Gastroesophageal sphincter (tissue), 4 donors: ENCODE measurements at regions not wholly inside any gene's neighbourhood (a gene's known extent, or its start where the extent isn't known, plus 50 kb on each side); places are given as distances from the start of the nearest gene placed in this dataset.
"Not testable (repeated sequence)": the region's sequence is repeated elsewhere in the genome, so short reads cannot be mapped to it uniquely, and the experiment has no call there.

Source experiments
- ATAC-seq: fragments of 150-250 bp; one replicate; pipeline ENCODE4 v1.9.1; 2016; ENCODE audit warnings: mild to moderate bottlenecking, moderate library complexity
- H3K27ac ChIP-seq, 4 donors: fragments of 200-600 bp; sonication (generic) in 3 of 4; 1 replicate in 3 of 4; 2 replicates in 1 of 4; pipeline ENCODE4 v1.5.1; 2016 to 2019
- H3K27me3 ChIP-seq: fragments of 200-600 bp; sonication (generic); one replicate; pipeline ENCODE4 v1.5.1; 2019
- H3K36me3 ChIP-seq, 2 donors: fragments of 200-600 bp; sonication (generic); one replicate each; pipeline ENCODE4 v1.5.1; 2019; ENCODE audit warnings: control low read depth in 1 of 2
- H3K4me1 ChIP-seq, 3 donors: fragments of 200-600 bp; sonication (generic); 1 replicate in 2 of 3; 2 replicates in 1 of 3; pipeline ENCODE4 v1.5.1; 2016 to 2019; ENCODE audit warnings: control low read depth in 2 of 3
- H3K4me3 ChIP-seq, 2 donors: fragments of 200-600 bp; sonication (generic); one replicate each; pipeline ENCODE4 v1.5.1; 2019; ENCODE audit warnings: mild to moderate bottlenecking in 1 of 2, moderate library complexity in 1 of 2
- H3K9me3 ChIP-seq, 3 donors: fragments of 200-600 bp; sonication (generic); one replicate each; pipeline ENCODE4 v1.5.1; 2017 to 2019; ENCODE audit warnings: control low read depth in 2 of 3
- CTCF ChIP-seq, 4 experiments: fragments of 200-600 bp in 2 of 4; fragments of 450-650 bp in 2 of 4; sonication (generic) in 1 of 4; IDR thresholded peaks; one replicate each; pipeline ENCODE4 v1.5.1; 2017 to 2019; ENCODE audit warnings: antibody characterized with exemption in 4 of 4, mild to moderate bottlenecking in 2 of 4, moderate library complexity in 2 of 4
- EP300 ChIP-seq: sonication (generic); formaldehyde crosslinking; IDR thresholded peaks from one replicate; pipeline ENCODE4 v1.6.1; 2017; ENCODE audit warnings: antibody characterized with exemption, mild to moderate bottlenecking
- POLR2A ChIP-seq, 2 donors: fragments of 450-650 bp; IDR thresholded peaks; one replicate each; pipeline ENCODE4 v1.6.1; 2017; ENCODE audit warnings: antibody characterized with exemption in 2 of 2, mild to moderate bottlenecking in 2 of 2, moderate library complexity in 1 of 2
- POLR2AphosphoS5 ChIP-seq: sonication (generic); formaldehyde crosslinking; IDR thresholded peaks from one replicate; pipeline ENCODE4 v1.6.1; 2017; ENCODE audit warnings: antibody characterized with exemption
- WGBS, 2 donors: methylation state at CpG; one replicate each; pipeline ENCODE4 v1.1.5; 2018; ENCODE audit warnings: low coverage in 1 of 2; 5-methylcytosine and 5-hydroxymethylcytosine counted together

DNA sequence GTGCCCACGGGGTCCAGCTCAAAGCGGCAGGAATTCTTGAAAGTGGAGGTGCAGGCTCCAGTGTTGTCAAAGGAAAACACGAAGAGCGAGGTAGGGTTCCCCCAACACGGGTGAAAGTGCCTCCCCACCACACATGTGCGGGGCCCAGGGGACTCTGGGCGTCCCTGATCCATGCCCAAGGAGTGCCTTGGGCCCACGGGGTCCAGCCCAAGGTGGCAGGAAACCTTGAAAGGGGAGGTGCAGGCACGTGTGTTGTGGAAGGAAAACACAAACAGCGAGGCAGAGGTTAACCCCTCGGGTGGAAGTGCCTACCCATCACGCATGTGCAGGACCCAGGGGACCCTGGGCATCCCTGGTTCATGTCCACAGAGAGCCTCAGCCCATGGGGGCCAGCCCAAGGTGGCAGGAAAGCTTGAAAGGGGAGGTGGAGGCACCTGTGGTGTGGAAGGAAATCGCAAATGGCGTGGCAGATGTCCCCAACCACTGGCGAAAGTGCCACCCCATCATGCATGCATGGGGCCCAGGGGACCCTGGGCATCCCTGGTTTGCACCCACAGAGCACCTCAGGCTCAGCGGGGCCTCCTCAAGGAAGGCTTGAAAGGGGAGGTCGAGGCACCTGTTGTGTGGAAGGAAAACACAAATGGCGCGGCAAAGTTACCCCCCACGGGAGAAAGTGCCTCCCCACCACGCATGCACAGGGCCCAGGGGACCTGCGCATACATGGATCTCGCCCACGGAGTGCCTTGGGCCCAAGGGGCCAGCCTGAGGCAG is 584.6 kb downstream of the ALG10 start:
- Histone ChIP-seq H3K4me1 (no peaks in the 10 kb centered on the region), H3K9me3 (peaks cover 0 to 85% (median 0%) of the 10 kb centered on the region in 3 donors), H3K27me3 (no peaks in the 10 kb centered on the region), H3K27ac (no peak overlapping the region), H3K4me3 (no peak overlapping the region), H3K36me3 (no peaks in the 10 kb centered on the region)
- no peak for ATAC-seq
- no peak for TF ChIP-seq POLR2AphosphoS5
- no peak for TF ChIP-seq CTCF (IDR thresholded peaks at IDR 0.05)
- no peak for TF ChIP-seq POLR2A (IDR thresholded peaks at IDR 0.05)
- TF ChIP-seq EP300 = no peak
- 50 to 60% methylated on average over 7 to 14 of the region's 24 CpGs for WGBS, 2 donors

DNA sequence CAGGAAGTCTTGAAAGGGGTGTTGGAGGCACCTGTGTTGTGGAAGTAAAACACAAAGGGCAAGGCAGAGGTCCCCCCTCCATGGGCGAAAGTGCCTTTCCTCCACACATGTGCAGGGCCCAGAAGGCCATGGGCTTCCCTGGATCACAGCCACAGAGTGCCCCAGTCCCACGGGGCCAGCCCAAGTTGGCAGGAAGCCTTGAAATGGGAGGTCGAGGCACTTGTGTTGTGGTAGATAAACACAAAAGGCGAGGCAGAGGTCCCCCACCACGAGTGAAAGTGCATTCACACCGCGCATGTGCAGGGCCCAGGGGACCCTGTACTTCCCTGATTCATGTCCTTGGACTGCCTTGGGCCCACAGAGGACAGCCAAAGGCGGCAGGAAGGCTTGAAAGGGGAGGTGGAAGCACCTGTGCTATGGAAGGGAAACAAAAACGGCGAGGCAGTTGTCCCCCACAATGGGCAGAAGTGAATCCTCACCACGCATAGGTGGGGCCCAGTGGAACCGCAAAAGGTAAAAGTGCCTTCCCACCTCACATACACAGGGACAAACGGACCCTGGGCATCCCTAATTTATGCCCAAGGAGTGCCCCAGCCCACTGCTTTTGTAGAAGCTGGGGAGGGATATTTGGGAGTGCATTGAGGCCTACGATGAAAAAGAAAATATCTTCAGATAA is 585.4 kb downstream of the ALG10 start:
- no peak for TF ChIP-seq POLR2A (IDR thresholded peaks at IDR 0.05)
- no peaks in the 10 kb centered on the region for H3K4me1 ChIP-seq
- 64 to 65% methylated on average over 10 to 12 of the region's 14 CpGs for WGBS, 2 donors
- H3K27me3 ChIP-seq = no peaks in the 10 kb centered on the region
- no peaks in the 10 kb centered on the region for H3K36me3 ChIP-seq
- H3K9me3 ChIP-seq = peaks cover 0 to 84% (median 0%) of the 10 kb centered on the region in 3 donors
- no peak for ATAC-seq
- H3K4me3 ChIP-seq = no peak overlapping the region
- no peak overlapping the region for H3K27ac ChIP-seq

- H3K36me3 ChIP-seq, ATAC-seq, H3K27ac ChIP-seq, H3K4me3 ChIP-seq, H3K4me1 ChIP-seq, H3K27me3 ChIP-seq: not testable (repeated sequence)
- no CpG with 5 or more reads among the region's 2 CpGs for WGBS, 2 donors
- peaks cover 0 to 86% (median 0%) of the 10 kb centered on the region in 3 donors for H3K9me3 ChIP-seq
Observed at GRCh38 chr12:34613988-34614387, 591.7 kb downstream of the ALG10 start.

DNA sequence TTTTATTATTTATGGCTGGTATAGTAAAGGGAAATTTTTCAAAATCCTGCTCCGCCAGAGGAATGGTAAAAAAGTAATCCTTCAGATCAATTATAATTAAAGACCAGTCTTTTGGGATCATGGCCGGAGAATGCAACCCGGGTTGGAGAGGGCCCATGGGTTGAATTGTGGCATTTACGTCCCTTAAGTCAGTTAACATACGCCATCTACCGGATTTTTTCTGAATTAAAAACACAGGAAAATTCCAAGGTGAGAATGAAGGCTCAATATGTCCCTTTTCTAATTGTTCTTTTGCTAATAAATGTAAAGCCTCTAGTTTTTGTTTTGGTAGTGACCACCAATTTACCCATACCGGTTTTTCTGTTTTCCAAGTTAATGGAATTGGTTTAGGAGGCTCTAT is 602.8 kb downstream of the ALG10 start:
- H3K4me1 ChIP-seq = no peaks in the 10 kb centered on the region
- H3K27me3 ChIP-seq = no peaks in the 10 kb centered on the region
- no peak for ATAC-seq
- no peak overlapping the region for H3K4me3 ChIP-seq
- H3K9me3 ChIP-seq = peaks cover 0 to 42% (median 0%) of the 10 kb centered on the region in 3 donors
- H3K36me3 ChIP-seq = no peaks in the 10 kb centered on the region
- TF ChIP-seq POLR2AphosphoS5 (no peak), POLR2A (IDR thresholded peaks at IDR 0.05) (no peak), CTCF (IDR thresholded peaks at IDR 0.05) (no peak), EP300 (no peak)
- no peak overlapping the region for H3K27ac ChIP-seq
- WGBS, 2 donors = 25 to 32% methylated on average over 6 to 7 of the region's 7 CpGs

- 55 to 59% methylated on average over 5 of the region's 5 CpGs for WGBS, 2 donors
- no peak for ATAC-seq
- no peak overlapping the region for H3K4me3 ChIP-seq
- peaks cover 0 to 43% (median 0%) of the 10 kb centered on the region in 3 donors for H3K9me3 ChIP-seq
- no peak overlapping the region for H3K27ac ChIP-seq
- no peaks in the 10 kb centered on the region for H3K27me3 ChIP-seq
- H3K36me3 ChIP-seq = no peaks in the 10 kb centered on the region
- no peaks in the 10 kb centered on the region for H3K4me1 ChIP-seq
- TF ChIP-seq CTCF (IDR thresholded peaks at IDR 0.05) (no peak), POLR2A (IDR thresholded peaks at IDR 0.05) (no peak), POLR2AphosphoS5 (no peak), EP300 (no peak)
Observed at GRCh38 chr12:34626363-34627157, 604.3 kb downstream of the ALG10 start.
